WI38 (cell line): ENCODE measurements at regions not wholly inside any gene's neighbourhood (a gene's known extent, or its start where the extent isn't known, plus 50 kb on each side); places are given as distances from the start of the nearest gene placed in this dataset.

Source experiments
- H3K4me3 ChIP-seq: 2 replicates; pipeline ENCODE4 v1.5.1; 2011; ENCODE audit warnings: low read depth, mild to moderate bottlenecking, control low read depth, low read length
- TF ChIP-seq, protein P1 (sequence below): IDR thresholded peaks from 2 replicates; pipeline ENCODE4 v1.5.1; 2012; ENCODE audit warnings: low read depth, mild to moderate bottlenecking, control low read depth, low read length

DNA sequence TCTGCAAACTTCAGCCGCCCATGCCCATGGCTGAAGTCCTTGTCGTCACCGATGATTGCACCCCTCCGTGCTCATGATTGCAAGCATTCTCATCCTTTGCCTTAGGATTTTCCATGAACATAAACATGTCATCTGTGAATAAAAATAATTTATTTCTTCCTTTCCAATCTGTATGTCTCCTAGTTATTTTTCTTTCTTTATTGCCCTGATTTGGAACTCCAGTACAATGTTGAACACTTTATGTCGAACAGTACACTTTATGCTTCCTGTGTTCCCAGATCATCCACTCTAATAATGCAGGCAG, 170.9 kb upstream of the SYT6 start:
- TF ChIP-seq, protein P1, sequence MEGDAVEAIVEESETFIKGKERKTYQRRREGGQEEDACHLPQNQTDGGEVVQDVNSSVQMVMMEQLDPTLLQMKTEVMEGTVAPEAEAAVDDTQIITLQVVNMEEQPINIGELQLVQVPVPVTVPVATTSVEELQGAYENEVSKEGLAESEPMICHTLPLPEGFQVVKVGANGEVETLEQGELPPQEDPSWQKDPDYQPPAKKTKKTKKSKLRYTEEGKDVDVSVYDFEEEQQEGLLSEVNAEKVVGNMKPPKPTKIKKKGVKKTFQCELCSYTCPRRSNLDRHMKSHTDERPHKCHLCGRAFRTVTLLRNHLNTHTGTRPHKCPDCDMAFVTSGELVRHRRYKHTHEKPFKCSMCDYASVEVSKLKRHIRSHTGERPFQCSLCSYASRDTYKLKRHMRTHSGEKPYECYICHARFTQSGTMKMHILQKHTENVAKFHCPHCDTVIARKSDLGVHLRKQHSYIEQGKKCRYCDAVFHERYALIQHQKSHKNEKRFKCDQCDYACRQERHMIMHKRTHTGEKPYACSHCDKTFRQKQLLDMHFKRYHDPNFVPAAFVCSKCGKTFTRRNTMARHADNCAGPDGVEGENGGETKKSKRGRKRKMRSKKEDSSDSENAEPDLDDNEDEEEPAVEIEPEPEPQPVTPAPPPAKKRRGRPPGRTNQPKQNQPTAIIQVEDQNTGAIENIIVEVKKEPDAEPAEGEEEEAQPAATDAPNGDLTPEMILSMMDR, result no peak
- H3K4me3 ChIP-seq, result no peak overlapping the region

DNA sequence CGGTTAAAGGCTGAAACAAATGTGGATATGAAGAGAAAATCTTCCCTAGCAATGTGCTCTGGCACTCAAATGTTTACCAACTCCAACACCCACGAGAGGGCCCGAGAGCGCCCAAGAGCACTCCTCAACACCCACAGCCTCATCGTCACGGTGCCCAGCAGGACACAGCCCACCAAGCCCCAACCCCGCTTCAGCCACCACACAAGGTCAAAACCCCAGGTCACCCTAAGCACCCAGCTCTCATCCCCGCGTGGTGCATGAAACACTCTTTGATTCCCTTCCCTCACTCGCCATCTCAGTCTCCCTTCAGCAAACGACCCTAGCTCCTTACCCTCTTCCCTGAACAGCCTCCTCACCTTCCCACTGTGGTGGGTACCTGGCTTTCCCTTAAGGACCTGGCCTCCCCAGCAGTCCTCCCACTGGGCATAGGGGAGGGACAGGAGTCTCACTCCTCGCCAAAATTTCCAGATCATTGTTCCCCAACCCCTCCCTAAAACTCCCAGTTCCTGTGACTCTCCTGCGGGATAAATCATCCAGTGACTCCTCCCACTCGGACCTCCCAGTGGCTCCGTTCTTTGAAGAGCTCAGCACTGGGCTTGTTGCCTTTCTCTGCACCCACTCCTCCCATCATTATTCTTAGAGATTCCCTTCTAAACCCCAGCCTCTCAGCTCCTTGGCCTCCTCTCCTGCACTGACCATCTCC, 170.4 kb upstream of the SYT6 start:
- no peak overlapping the region for H3K4me3 ChIP-seq

DNA sequence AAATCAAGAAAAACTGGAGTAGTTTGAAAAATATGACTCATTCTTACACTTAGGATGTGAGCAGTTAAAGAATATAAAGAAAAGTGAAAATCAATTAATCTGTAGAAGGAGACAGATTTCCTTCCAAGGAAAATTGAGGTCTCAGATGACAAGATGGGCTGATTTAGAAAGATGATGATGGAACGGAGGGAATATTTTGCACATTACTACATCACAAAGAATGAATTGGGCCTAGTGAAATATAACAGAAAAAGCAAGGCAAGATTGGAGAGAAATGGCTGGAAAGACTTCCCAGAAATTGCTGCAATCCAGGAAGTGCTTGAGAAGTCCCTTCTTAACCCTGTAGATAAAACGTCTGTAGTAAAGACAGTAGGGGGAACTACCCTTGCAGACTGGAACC, 169.1 kb upstream of the SYT6 start:
- TF ChIP-seq, protein P1, result no peak
- H3K4me3 ChIP-seq, result no peak overlapping the region

More for the DNA sequence above, 170.4 kb upstream of the SYT6 start:
- TF ChIP-seq, protein P1, result no peak

DNA sequence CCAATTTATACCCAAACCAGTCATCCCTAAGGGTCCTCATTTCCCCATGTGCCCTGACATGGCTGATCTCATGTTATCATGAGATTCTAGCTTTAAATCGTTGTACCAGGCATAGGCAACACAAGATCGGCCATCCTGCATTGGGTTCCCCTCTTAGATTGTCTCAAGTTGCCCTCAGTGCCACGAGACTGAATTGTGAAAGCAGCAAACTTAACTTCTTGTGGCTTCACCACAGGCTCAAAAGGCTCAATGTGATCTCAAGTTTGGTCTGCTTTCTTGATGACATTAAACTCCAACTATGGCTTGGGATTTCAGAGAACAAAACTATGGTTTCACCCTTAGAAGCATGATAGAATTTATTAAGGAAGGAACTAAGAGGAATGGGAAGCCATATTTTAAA, 168.5 kb upstream of the SYT6 start:
- H3K4me3 ChIP-seq, result no peak overlapping the region
- TF ChIP-seq, protein P1, result no peak

DNA sequence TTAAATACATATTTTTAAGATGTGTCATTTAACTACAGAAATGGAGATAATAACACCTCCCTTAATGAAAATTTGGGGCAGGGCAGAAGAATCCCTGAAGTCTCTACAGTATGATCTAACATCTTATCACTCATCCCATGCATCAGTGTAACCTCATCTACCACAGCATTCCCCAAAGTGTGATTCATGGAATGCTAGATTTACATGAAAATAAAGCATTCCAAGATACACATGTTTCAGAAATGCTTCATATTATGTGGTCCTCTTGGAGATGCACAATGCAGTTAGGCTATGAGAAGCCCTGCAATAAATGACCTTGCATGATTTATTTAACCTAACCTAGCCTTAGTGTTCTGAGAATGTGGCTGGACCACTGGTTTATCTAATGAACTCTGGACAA, 166.9 kb upstream of the SYT6 start:
- TF ChIP-seq, protein P1, result no peak
- H3K4me3 ChIP-seq, result no peak overlapping the region

DNA sequence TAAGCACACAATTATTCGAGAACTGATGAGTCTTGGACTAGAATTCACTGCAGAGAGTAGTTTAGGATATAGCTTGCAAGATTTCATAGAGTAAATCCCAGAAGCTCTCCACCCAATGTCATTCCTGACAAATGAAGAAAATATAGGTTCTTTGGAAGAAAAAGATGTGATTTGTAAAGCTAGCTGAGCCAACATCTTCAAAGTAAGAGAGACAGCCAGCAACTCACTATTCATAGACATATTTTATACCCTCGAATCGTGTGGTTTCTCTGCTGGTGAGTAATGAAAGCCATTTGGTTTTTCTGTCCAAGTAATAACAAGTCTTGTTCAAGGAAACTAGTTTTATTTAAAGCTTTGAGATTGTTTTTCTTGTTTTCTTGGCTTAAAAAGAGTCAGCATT, 165.7 kb upstream of the SYT6 start:
- TF ChIP-seq, protein P1, result no peak
- H3K4me3 ChIP-seq, result no peak overlapping the region

DNA sequence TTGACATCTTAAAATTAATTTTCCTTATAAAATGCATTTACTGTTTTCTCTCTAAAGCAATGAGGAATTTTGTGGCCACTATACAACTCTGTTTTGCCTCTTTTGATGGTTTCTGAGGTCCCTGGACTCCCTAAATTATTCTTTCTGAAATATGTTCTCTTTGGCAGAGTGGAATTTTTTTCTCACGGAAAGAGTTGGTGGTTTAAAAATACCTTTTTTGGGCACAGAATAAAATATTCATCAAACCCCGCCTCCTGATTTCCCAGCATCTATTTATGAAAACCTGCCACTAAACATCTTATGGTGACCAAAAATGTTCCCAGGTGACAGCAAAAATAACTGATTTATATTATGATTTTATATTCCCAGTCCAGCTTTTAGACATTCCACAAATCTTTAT, 165.3 kb upstream of the SYT6 start:
- H3K4me3 ChIP-seq, result no peak overlapping the region
- TF ChIP-seq, protein P1, result no peak
